AG08395 (cell line): ENCODE measurements at regions not wholly inside any gene's neighbourhood (a gene's known extent, or its start where the extent isn't known, plus 50 kb on each side); places are given as distances from the start of the nearest gene placed in this dataset.

Source experiments
- DNase-seq: peaks from one replicate; pipeline ENCODE4 v3.0.0; 2012; ENCODE audit warnings: mixed read lengths, low spot score

- DNase-seq, result no peak
Observed at GRCh38 chr6:164214066-164214465, 799.5 kb downstream of the QKI start.

- DNase-seq, result no peak
Observed at GRCh38 chr6:164211254-164211653, 796.7 kb downstream of the QKI start.

DNA sequence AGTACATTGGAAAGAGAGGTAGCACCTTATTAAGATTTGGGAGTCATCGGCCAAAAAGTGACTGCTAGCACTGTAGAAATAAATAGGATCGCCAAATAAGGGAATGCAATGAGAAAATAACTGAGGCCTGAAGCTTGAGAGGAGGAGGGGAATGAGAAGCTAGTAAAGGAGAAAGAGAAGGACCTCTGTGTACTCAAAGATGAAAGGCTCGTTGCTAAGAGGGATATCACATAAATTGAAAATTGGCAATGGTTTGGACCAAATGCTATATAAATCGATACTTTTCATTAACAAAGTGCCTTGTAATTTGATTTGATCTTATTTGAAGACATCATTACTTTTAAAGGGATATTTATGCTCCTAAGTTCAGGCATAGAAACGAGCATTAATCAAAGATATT lies 796.3 kb downstream of the QKI start:
- DNase-seq, result no peak

- DNase-seq, result no peak
Observed at GRCh38 chr6:164210323-164210722, 795.8 kb downstream of the QKI start.

- DNase-seq, result peak; percentile 10
Observed at GRCh38 chr6:164208371-164208770, 793.9 kb downstream of the QKI start.

- no peak for DNase-seq
Observed at GRCh38 chr6:164206807-164207423, 792.4 kb downstream of the QKI start.

GRCh38 chr6:164200071-164200470 lies 785.6 kb downstream of the QKI start:
- DNase-seq, result peak; percentile 21

DNA sequence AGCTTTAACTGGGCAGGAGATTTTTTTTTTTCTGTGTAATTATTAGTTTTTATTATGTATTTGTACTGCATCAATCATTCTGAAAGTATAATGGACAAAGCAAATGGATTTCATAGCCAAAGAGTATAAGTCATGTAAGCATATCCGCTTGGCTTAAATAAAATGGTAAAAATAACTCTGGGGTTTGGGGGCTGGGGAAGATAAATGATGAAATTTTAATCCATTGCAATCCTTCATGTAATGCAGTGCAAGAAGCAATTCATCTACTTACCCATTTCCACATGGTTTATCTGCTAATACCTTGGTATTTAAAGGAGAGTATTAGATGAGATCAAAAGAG lies 781.4 kb downstream of the QKI start:
- no peak for DNase-seq

GRCh38 chr6:164195278-164195941 lies 780.9 kb downstream of the QKI start:
- peak; percentile 37 for DNase-seq

DNA sequence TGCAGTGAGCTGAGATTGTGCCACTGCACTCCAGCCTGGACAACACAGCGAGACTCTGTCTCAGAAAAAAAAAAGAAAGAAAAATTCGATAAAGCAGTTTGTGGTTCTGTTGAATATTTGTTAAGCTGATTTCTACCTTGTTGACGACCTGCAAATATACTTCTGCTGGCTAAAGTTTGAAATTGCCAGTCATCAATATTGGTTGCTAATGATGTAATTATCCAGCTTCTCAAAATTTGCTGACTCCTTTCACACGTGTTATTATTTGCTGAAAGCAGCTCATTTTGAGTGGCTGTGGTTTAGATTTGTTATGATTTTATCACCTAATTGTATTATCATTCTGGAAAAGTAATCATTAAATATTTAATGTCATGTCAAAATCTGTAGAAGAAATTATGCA lies 774.3 kb downstream of the QKI start:
- DNase-seq, result no peak

DNA sequence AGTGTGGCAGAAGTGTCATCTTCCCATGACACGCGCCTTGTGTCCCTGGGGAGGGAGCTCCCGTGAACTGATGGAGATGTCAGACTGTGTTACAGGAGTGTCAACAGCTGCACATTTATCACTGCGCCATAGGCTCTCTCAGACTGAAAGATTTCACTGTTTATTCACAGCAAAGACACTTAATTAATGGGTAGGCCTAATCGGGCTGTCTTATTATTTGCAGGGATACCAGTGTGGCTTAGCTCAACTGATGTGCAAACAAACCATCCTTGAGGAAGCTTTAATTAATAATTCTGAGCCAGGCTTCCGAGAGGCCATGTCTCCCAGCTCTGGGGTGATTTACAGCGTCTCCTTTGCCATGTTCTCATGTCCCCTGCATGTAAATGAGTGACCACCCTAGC lies 771.0 kb downstream of the QKI start:
- DNase-seq, result no peak

GRCh38 chr6:164184410-164184809 lies 769.9 kb downstream of the QKI start:
- DNase-seq, result no peak

- no peak for DNase-seq
Observed at GRCh38 chr6:164183556-164184123, 769.1 kb downstream of the QKI start.

DNA sequence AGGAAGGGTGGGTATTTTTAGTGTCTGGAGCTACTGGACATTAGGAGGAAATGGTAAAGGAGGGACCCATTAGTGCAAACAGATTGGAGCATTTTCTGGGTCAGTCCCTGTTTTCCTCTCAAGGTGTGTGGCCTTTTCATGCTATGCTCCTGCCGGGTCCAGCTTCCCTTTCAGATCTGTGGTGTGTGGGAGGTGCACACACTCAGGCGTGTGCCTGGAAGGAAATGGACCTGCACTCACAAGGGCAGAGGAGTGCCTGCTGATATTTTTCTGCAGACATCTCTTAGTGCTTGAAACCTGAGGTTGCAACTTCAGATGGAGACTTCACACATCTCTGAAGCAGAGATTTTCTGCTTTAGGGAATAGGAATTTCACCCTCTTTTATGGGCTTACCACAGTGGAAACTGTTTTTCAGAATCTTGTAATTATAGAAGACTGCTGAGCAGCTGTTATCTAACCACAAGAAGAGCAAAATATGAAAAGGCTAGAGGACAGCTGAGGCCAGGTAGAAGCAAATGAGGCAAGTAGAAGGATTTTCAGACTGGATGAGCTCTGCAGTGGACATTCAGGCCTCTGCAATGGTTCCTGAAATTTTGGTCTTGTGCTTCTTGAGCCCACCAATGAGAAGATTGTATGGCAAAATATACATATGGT lies 764.3 kb downstream of the QKI start:
- DNase-seq, result no peak

DNA sequence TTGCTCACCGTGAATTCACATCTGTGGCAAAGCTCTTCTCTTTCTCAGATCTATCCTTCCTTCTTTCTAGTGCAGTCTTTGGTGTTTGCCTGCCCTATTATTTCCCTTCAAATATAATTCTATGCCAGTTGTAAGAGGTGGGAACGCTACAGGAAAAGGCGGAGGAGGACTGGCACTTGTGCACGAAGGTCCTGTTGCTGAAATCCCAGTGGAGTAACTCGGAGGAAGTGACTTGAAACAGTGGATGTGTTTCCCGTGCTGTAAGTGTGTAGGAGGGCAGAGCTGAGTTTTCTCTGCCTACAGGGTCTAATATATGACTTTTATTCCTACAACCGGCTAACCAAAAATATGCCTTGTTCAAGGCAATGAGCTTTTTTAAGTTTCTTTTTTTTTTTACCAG lies 754.8 kb downstream of the QKI start:
- no peak for DNase-seq

GRCh38 chr6:164168595-164168994 lies 754.1 kb downstream of the QKI start:
- DNase-seq, result no peak

DNA sequence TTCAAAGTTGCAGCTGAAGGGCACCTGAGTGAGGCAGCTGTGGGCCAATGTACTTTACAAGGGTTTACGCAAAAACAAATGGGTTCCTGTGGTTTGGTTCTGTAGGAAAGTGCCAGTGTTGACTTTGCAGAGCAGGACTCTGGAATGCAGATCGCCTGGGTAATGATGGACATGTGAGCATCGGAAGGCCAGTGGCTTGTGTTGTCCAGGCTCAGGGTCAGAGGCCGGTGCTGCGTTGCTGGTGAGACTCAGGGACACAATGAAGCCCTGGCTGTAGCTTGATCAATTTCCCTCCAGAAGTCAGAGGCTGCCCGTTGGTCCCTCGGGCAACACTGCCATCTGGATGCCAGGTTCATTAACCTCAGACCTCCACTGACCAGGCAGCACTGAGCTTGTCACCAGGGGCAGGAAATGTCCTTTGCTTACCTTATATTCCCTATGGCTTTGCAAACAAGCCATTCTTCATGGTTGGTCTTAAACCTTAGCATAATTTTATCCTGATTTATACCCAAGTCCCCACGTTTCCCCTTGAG lies 753.4 kb downstream of the QKI start:
- DNase-seq, result no peak

GRCh38 chr6:164166996-164167395 lies 752.5 kb downstream of the QKI start:
- DNase-seq, result no peak

- no peak for DNase-seq
Observed at GRCh38 chr6:164166515-164166914, 752.0 kb downstream of the QKI start.

DNA sequence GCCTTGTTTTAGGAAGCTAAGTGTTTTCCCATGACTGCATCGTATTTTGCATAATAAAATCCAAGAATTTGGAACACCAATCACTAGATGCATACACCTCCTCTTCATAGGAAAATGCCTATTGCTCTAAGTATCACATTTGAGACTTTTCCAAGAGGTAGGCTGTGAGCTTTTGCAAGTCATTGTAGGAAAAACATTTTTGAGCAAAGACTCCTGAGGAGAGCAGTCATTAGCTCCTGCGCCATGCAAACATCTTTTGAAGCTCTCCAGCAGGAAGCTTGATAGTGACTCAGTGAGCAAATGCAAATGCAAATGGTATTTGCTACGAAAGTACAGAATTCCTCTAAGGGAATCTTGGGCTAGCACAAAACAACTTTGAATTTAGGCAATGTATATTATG lies 750.4 kb downstream of the QKI start:
- DNase-seq, result no peak

DNA sequence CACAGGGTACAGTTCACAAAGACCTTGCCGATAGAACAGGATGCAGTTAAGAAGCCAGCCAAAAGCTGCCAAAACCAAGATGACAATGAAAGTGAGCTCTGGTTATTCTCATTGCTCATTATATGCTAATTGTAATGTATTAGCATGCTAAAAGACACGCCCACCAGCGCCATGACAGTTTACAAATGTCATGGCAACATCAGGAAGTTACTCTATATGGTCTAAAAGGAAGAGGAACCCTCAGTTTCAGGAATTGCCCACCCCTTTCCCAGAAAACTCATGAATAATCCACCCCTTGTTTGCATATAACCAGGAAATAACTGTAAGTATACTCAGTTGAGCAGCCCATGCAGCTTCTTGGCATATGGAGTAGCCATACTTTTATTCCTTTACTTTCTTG lies 748.7 kb downstream of the QKI start:
- DNase-seq, result no peak

- no peak for DNase-seq
Observed at GRCh38 chr6:164159061-164159460, 744.5 kb downstream of the QKI start.

- DNase-seq, result no peak
Observed at GRCh38 chr6:164154588-164154987, 740.1 kb downstream of the QKI start.
